ENCODE measurements at regions not wholly inside any gene's neighbourhood (a gene's known extent, or its start where the extent isn't known, plus 50 kb on each side); places are given as distances from the start of the nearest gene placed in this dataset.

DNA sequence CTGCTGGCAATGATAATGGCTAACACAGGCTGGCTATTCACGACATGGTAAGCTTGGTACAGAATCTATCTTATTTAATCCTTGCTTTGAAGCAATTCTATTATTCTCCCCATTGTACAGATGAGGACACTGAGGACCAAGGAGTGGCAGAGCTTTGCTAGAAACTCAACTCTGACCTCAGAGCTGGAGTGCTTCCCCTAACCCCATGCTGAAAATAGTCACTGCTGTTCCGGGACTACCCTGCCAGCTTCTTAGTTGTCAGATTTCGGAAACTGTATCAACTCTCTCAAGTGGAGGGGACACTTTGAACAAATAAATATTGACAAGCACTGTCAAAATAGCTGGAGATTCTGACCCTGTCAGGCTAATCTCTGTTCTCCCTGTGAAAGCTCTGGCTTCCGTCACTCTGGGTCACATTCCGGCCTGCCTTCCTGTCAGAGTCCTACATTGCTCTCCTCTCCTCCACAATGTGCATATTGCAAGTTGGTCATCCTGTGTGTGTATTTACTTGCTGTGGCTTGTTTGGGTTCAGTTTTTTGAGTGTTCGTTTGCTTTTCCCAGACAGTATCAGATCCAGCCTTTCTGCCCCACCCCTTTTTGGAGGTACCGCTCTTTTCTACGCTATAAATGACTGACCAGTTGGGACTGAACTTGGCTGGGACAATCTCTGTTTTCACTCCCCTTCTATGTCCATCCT lies 134.3 kb upstream of the MAP1B start:
- Mint-ChIP-seq H3K9me3 (no peaks in the 10 kb centered on the region), H3K27me3 (ENCODE audit: insufficient read depth) (peaks cover 19% of the 10 kb centered on the region), H3K4me3 (no peak overlapping the region), H3K27ac (no peak overlapping the region), H3K4me1 (ENCODE audit: low read depth) (no peaks in the 10 kb centered on the region), H3K36me3 (ENCODE audit: low read depth) (no peaks in the 10 kb centered on the region)
- TF ChIP-seq, protein P1, sequence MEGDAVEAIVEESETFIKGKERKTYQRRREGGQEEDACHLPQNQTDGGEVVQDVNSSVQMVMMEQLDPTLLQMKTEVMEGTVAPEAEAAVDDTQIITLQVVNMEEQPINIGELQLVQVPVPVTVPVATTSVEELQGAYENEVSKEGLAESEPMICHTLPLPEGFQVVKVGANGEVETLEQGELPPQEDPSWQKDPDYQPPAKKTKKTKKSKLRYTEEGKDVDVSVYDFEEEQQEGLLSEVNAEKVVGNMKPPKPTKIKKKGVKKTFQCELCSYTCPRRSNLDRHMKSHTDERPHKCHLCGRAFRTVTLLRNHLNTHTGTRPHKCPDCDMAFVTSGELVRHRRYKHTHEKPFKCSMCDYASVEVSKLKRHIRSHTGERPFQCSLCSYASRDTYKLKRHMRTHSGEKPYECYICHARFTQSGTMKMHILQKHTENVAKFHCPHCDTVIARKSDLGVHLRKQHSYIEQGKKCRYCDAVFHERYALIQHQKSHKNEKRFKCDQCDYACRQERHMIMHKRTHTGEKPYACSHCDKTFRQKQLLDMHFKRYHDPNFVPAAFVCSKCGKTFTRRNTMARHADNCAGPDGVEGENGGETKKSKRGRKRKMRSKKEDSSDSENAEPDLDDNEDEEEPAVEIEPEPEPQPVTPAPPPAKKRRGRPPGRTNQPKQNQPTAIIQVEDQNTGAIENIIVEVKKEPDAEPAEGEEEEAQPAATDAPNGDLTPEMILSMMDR (IDR thresholded peaks at IDR 0.05): no peak
- DNase-seq: no peak

DNA sequence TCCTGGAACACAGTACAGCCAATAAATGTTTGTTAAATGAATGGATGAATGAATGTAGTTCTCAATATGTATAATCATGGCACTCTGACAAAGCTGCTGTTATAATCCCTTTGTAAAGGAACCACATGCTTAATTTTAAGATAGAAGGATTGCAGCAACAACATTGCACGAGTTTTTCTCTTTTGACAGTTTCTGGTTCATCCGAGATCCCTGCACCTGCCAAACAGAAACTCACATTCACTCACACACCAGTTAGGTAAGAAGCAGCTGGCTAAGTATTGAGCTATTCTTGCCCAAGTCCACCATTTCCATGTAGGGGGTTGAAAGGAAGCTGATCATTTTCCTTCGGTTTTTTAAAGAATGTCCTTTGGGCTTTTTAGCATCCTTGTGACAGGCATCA lies 133.7 kb upstream of the MAP1B start:
- H3K27ac Mint-ChIP-seq: no peak overlapping the region
- H3K27me3 Mint-ChIP-seq (ENCODE audit: insufficient read depth): peaks cover 20% of the 10 kb centered on the region
- H3K9me3 Mint-ChIP-seq: no peaks in the 10 kb centered on the region
- no peak for DNase-seq
- TF ChIP-seq, protein P1 (IDR thresholded peaks at IDR 0.05): no peak
- no peaks in the 10 kb centered on the region for H3K36me3 Mint-ChIP-seq (ENCODE audit: low read depth)
- H3K4me3 Mint-ChIP-seq: no peak overlapping the region
- no peaks in the 10 kb centered on the region for H3K4me1 Mint-ChIP-seq (ENCODE audit: low read depth)

DNA sequence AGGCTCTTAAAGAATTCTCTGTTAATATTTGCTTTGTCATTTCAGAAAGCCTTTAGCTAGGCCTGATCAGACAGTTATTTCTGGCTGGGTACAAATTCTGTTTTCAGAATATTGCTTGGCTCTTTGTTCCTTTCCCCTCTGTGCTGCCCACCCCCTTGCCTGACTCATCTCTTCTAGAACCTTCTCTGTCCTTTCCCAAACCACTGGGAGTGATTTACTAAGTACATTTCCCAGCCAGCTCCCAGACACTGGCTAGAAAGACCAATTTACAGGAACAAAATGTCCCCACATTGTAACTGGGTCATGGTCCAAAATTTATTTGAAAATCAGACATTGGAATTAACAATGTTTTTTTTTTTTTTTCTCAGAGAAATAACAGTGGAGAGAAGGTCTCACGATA lies 133.1 kb upstream of the MAP1B start:
- TF ChIP-seq, protein P1 (IDR thresholded peaks at IDR 0.05): no peak
- Mint-ChIP-seq H3K27me3 (ENCODE audit: insufficient read depth) (peaks cover 20% of the 10 kb centered on the region), H3K9me3 (no peaks in the 10 kb centered on the region), H3K27ac (no peak overlapping the region), H3K4me1 (ENCODE audit: low read depth) (no peaks in the 10 kb centered on the region), H3K4me3 (no peak overlapping the region), H3K36me3 (ENCODE audit: low read depth) (no peaks in the 10 kb centered on the region)
- DNase-seq: no peak

DNA sequence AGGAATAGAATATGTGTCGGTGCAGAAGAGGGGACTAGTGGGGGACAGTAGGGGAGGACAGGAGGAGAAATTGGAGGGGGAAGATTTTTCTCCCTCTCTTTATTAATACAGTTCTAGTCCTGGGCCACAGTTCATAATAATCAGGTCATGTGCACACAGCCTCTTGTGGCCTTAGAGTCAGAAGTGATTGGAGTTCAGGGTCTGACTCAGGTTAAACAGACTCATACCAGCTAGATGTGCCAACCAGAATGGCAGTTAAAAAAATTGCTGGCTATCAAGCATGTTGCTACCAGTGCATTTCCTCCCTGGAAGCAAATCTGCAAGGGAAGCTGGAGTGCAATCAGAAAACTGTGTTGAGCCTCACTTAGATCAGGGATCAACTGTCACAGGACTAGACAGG lies 132.7 kb upstream of the MAP1B start:
- no peak overlapping the region for H3K27ac Mint-ChIP-seq
- H3K4me1 Mint-ChIP-seq (ENCODE audit: low read depth): no peaks in the 10 kb centered on the region
- H3K9me3 Mint-ChIP-seq: no peaks in the 10 kb centered on the region
- no peaks in the 10 kb centered on the region for H3K36me3 Mint-ChIP-seq (ENCODE audit: low read depth)
- peaks cover 17% of the 10 kb centered on the region for H3K27me3 Mint-ChIP-seq (ENCODE audit: insufficient read depth)
- H3K4me3 Mint-ChIP-seq: no peak overlapping the region
- peak; percentile 9 for DNase-seq
- TF ChIP-seq, protein P1 (IDR thresholded peaks at IDR 0.05): no peak

DNA sequence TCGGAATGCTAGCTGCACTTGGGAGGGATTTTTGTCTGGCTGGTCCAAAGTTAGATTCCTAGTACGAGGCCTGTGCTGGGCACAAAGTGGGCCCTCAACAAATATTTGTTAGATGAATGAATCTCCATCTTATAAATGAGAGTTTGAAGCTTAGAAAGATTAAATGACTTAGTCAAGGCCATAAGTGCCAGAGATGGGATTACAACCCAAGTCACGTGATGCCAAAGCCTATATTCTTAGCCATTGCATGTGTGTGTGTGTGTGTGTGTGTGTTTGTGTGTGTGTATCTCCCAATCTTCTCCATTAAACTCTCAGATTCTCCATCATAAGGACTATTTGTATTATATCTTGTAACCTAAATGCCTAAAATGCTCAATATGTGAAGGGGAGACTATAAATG lies 130.8 kb upstream of the MAP1B start:
- Mint-ChIP-seq H3K4me1 (ENCODE audit: low read depth) (no peaks in the 10 kb centered on the region), H3K9me3 (0 out of 2 replicates have a peak, but pooled peaks cover 4% of the 10 kb centered on the region), H3K36me3 (ENCODE audit: low read depth) (no peaks in the 10 kb centered on the region), H3K27me3 (ENCODE audit: insufficient read depth) (peaks cover 16% of the 10 kb centered on the region), H3K4me3 (no peak overlapping the region), H3K27ac (no peak overlapping the region)
- TF ChIP-seq, protein P1 (IDR thresholded peaks at IDR 0.05): no peak
- no peak for DNase-seq
